Right lobe of liver (tissue), 4 donors: ENCODE measurements at regions not wholly inside any gene's neighbourhood (a gene's known extent, or its start where the extent isn't known, plus 50 kb on each side); places are given as distances from the start of the nearest gene placed in this dataset.

Experiments
- CTCF ChIP-seq, 4 donors: fragments of 200-600 bp in 3 of 4; fragments of 450-650 bp in 1 of 4; IDR thresholded peaks; one replicate each; pipeline versions ENCODE4 v1.5.1 to v1.8.0; 2016 to 2022; ENCODE audit warnings: antibody characterized with exemption in 4 of 4, mild to moderate bottlenecking in 2 of 4
- POLR2A ChIP-seq: fragments of 450-650 bp; IDR thresholded peaks from one replicate; pipeline ENCODE4 v1.6.1; 2017; ENCODE audit warnings: antibody characterized with exemption, mild to moderate bottlenecking
- donor health status: DM: no; HTN: no; CAD: no.
- donor health status: DM: no; HTN: no; CAD: no.
- donor health status: DM: no; HTN: yes; CAD: no.

DNA sequence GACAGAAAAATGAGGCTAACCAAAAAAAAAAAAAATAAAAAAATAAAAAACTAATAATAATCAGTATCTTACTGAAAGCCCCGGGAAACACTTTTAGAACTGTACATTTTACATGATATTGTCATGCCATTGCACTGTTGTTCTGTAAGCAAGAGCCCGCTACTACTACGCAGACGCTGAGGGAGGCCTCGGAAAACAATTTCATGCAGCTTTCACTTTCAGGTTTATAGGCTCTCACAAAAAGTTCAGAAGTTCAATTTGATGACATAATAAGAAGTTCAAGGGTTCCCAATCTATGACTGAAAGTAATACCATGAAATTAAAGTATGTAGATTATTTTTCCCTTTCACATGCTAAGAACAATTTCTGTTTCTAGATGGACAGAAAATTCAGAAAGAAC, 318.3 kb upstream of the ITGA1 start:
- no peak for TF ChIP-seq POLR2A
- no peak for TF ChIP-seq CTCF (IDR thresholded peaks at IDR 0.05)
